GM12891 (cell line): ENCODE measurements at regions not wholly inside any gene's neighbourhood (a gene's known extent, or its start where the extent isn't known, plus 50 kb on each side); places are given as distances from the start of the nearest gene placed in this dataset.

Experiments
- PAX5 ChIP-seq: IDR thresholded peaks from 2 replicates; pipeline ENCODE4 v1.6.1; 2011; ENCODE audit warnings: low read length, moderate library complexity, mild to moderate bottlenecking; ENCODE audit not compliant: insufficient read depth, severe bottlenecking
- POLR2A ChIP-seq: IDR thresholded peaks from 2 replicates; pipeline ENCODE4 v1.6.1; 2011; ENCODE audit warnings: low read depth, low read length, control low read depth
- POLR2AphosphoS5 ChIP-seq: IDR thresholded peaks from 2 replicates; pipeline ENCODE4 v1.6.1; 2011; ENCODE audit warnings: low read depth, low read length, control low read depth
- POU2F2 ChIP-seq: IDR thresholded peaks from 2 replicates; pipeline ENCODE4 v1.6.1; 2011; ENCODE audit warnings: low read depth, mild to moderate bottlenecking, control low read depth, low read length, moderate library complexity
- SPI1 ChIP-seq: IDR thresholded peaks from 2 replicates; pipeline ENCODE4 v1.6.1; 2011; ENCODE audit warnings: low read depth, low read length, control low read depth
- TAF1 ChIP-seq: IDR thresholded peaks from 2 replicates; pipeline ENCODE4 v1.6.1; 2011; ENCODE audit warnings: low read depth, low read length, control low read depth

DNA sequence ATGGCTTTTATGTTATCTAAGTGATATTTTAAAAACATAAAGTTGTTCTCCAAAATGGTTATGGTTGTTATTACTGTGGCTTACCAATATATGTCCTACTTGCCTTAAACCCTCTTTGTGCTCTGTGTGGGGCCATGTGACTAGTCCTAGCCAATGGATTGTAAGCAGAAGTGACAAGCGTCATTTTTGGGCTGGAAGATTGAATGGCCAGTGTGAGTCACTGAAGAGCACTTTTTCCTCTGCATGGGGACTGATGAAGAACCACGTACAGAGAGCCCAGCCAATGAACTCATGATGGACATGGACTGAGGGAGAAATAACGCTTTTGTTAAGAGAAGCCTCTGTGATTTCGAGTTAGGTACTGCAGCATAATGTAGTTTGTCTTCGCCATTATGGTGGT lies 332.7 kb downstream of the EDEM1 start:
- no peak for TF ChIP-seq POLR2A
- TF ChIP-seq PAX5: no peak
- no peak for TF ChIP-seq POLR2AphosphoS5
- no peak for TF ChIP-seq SPI1
- TF ChIP-seq TAF1: no peak
- no peak for TF ChIP-seq POU2F2
